B cell (primary cell): ENCODE measurements at regions not wholly inside any gene's neighbourhood (a gene's known extent, or its start where the extent isn't known, plus 50 kb on each side); places are given as distances from the start of the nearest gene placed in this dataset.

Source experiments
- ATAC-seq: fragments of 200-7000 bp; cut with Tn5 transposase; one replicate; pipeline ENCODE4 v1.10.0; 2021; ENCODE audit warnings: low read depth, mild to moderate bottlenecking, moderate number of reproducible peaks, moderate library complexity
- CTCF ChIA-PET: fragments of 350-600 bp; sonication (Branson Sonifier 250); formaldehyde crosslinking; loops from one replicate; lab custom pipeline; 2021; ENCODE audit warnings: antibody characterized with exemption, inconsistent platforms; lab: Charles Lee
- POLR2A ChIA-PET: fragments of 350-600 bp; sonication (Branson Sonifier 250); formaldehyde crosslinking; loops from one replicate; lab custom pipeline; 2021; ENCODE audit warnings: antibody characterized with exemption; lab: Charles Lee
- DNase-seq: peaks from one replicate; pipeline ENCODE4 v3.0.0; 2013
- H2AFZ ChIP-seq: 2 replicates; pipeline ENCODE4 v1.6.1; 2012; ENCODE audit warnings: mild to moderate bottlenecking, low read depth, low read length; ENCODE audit not compliant: insufficient read depth, poor library complexity, severe bottlenecking
- H3K27ac ChIP-seq, 2 donors: 1 replicate in 1 of 2; 2 replicates in 1 of 2; pipeline ENCODE4 v1.5.1; 2012 to 2013; ENCODE audit warnings: low read length in 2 of 2, mild to moderate bottlenecking in 2 of 2, moderate library complexity in 1 of 2
- H3K27me3 ChIP-seq, 4 experiments: fragments of 200-600 bp in 1 of 4; sonication (generic) in 1 of 4; replicated peaks in 1 of 4; 1 replicate in 2 of 4; 2 replicates in 2 of 4; pipeline versions ENCODE4 v1.6.1 to v1.7.0; 2013 to 2016; ENCODE audit warnings: low read length in 3 of 4, mild to moderate bottlenecking in 2 of 4, mixed read lengths in 1 of 4, moderate library complexity in 1 of 4; ENCODE audit not compliant: insufficient read depth in 4 of 4, control insufficient read depth in 3 of 4; ENCODE audit errors: control extremely low read depth in 1 of 4
- H3K36me3 ChIP-seq, 2 experiments: replicated peaks in 1 of 2; 1 replicate in 1 of 2; 2 replicates in 1 of 2; pipeline versions ENCODE4 v1.6.1 to v1.7.1; 2013; ENCODE audit warnings: low read length in 1 of 2; ENCODE audit not compliant: insufficient read depth in 2 of 2, control insufficient read depth in 1 of 2; ENCODE audit errors: control extremely low read depth in 1 of 2, extremely low read depth in 1 of 2
- H3K4me1 ChIP-seq, 2 donors: fragments of 200-600 bp in 1 of 2; sonication (generic) in 1 of 2; 1 replicate in 1 of 2; 2 replicates in 1 of 2; pipeline versions ENCODE4 v1.5.1 to v1.6.1; 2013 to 2017; ENCODE audit warnings: low read length in 2 of 2; ENCODE audit not compliant: control insufficient read depth in 2 of 2, insufficient read depth in 2 of 2
- H3K4me2 ChIP-seq: replicated peaks from 2 replicates; pipeline ENCODE3; 2012; ENCODE audit warnings: mild to moderate bottlenecking, low read depth, low read length; ENCODE audit not compliant: poor library complexity, severe bottlenecking
- H3K4me3 ChIP-seq, 5 experiments: fragments of 200-600 bp in 1 of 5; sonication (generic) in 1 of 5; 1 replicate in 3 of 5; 2 replicates in 2 of 5; pipeline versions ENCODE4 v1.5.1 to v1.7.0; 2011 to 2016; ENCODE audit warnings: low read length in 4 of 5, mild to moderate bottlenecking in 4 of 5, low read depth in 2 of 5, control low read depth in 1 of 5, moderate library complexity in 1 of 5; ENCODE audit not compliant: insufficient read depth in 1 of 5; ENCODE audit errors: control extremely low read depth in 1 of 5, extremely low read depth in 1 of 5
- H3K79me2 ChIP-seq: fragments of 200-600 bp; sonication (generic); one replicate; pipeline ENCODE4 v1.6.0; 2016; ENCODE audit warnings: low read length; ENCODE audit not compliant: control insufficient read depth, insufficient read depth
- H3K9ac ChIP-seq: fragments of 200-600 bp; sonication (generic); 2 replicates; pipeline ENCODE4 v1.6.1; 2017; ENCODE audit warnings: mild to moderate bottlenecking, low read length, moderate library complexity
- H3K9me3 ChIP-seq, 3 donors: one replicate each; pipeline versions ENCODE4 v1.6.1 to v1.7.1; 2013; ENCODE audit warnings: low read length in 2 of 3; ENCODE audit not compliant: control insufficient read depth in 2 of 3, insufficient read depth in 1 of 3; ENCODE audit errors: control extremely low read depth in 1 of 3
- H4K20me1 ChIP-seq: 2 replicates; pipeline ENCODE4 v1.6.0; 2012; ENCODE audit warnings: mild to moderate bottlenecking, low read length; ENCODE audit not compliant: insufficient read depth, control insufficient read depth, poor library complexity, severe bottlenecking
- H3K27ac Mint-ChIP-seq: one replicate; pipeline ENCODE4 v1.8.0; 2021; ENCODE audit warnings: mixed read lengths
- H3K27me3 Mint-ChIP-seq: one replicate; pipeline ENCODE4 v1.8.0; 2021; ENCODE audit warnings: mixed read lengths
- H3K4me1 Mint-ChIP-seq: one replicate; pipeline ENCODE4 v1.8.0; 2021; ENCODE audit warnings: mixed read lengths
- H3K4me3 Mint-ChIP-seq: one replicate; pipeline ENCODE4 v1.8.0; 2021; ENCODE audit warnings: mixed read lengths
- H3K9me3 Mint-ChIP-seq: one replicate; pipeline ENCODE4 v1.8.0; 2022; ENCODE audit warnings: mixed read lengths; ENCODE audit not compliant: insufficient read depth
- CTCF ChIP-seq: fragments of 200-600 bp; IDR thresholded peaks from one replicate; pipeline ENCODE4 v1.8.0; 2022; ENCODE audit warnings: antibody characterized with exemption, mild to moderate bottlenecking
- EZH2 ChIP-seq: IDR thresholded peaks from 2 replicates; pipeline ENCODE4 v1.6.1; 2012; ENCODE audit warnings: borderline replicate concordance, low read depth, mild to moderate bottlenecking, moderate library complexity, low read length; ENCODE audit not compliant: insufficient read depth, poor library complexity, severe bottlenecking
- WGBS: methylation state at CpG from one replicate; pipeline ENCODE4 v1.1.5; 2013; ENCODE audit warnings: missing lambda C conversion rate; ENCODE audit not compliant: insufficient coverage; 5-methylcytosine and 5-hydroxymethylcytosine counted together
- intact Hi-C: fragments of 100-400 bp; cut with micrococcal nuclease; formaldehyde crosslinking; loops from one replicate; pipeline ENCODE4 v1.10.0; 2022

- no peaks in the 10 kb centered on the region for H3K36me3 ChIP-seq
- CTCF ChIA-PET, result no interaction called here
Measured at GRCh38 chr1:185479796-185480195, 162.8 kb upstream of the IVNS1ABP start.

GRCh38 chr1:185478877-185479276 lies 161.8 kb upstream of the IVNS1ABP start:
- Mint-ChIP-seq H3K4me3 (no peak overlapping the region), H3K27me3 (peaks cover 4% of the 10 kb centered on the region), H3K27ac (no peak overlapping the region), H3K4me1 (no peaks in the 10 kb centered on the region), H3K9me3 (no peaks in the 10 kb centered on the region)
- Histone ChIP-seq H3K9me3 (no peaks in the 10 kb centered on the region), H2AFZ (no peak overlapping the region), H3K4me2 (no peak overlapping the region), H3K4me1 (no peaks in the 10 kb centered on the region), H3K9ac (no peak overlapping the region), H3K27me3 (no peaks in the 10 kb centered on the region), H3K79me2 (no peaks in the 10 kb centered on the region), H3K36me3 (no peaks in the 10 kb centered on the region), H3K27ac (no peak overlapping the region), H4K20me1 (no peaks in the 10 kb centered on the region), H3K4me3 (no peak overlapping the region)
- POLR2A ChIA-PET, result no interaction called here
- WGBS, result 100% methylated on average over 2 of the region's 3 CpGs
- intact Hi-C loops, result no loop called here
- CTCF ChIA-PET, result no interaction called here
- ATAC-seq (no peak), DNase-seq (no peak)
- no peak for TF ChIP-seq CTCF
- TF ChIP-seq EZH2, result no peak

More at GRCh38 chr1:185479796-185480195, 162.8 kb upstream of the IVNS1ABP start:
- intact Hi-C loops, result no loop called here
- H3K9me3 ChIP-seq, result no peaks in the 10 kb centered on the region
- DNase-seq, result no peak
- H4K20me1 ChIP-seq, result no peaks in the 10 kb centered on the region
- Mint-ChIP-seq H3K27me3 (peaks cover 4% of the 10 kb centered on the region), H3K9me3 (no peaks in the 10 kb centered on the region), H3K4me1 (no peaks in the 10 kb centered on the region), H3K4me3 (no peak overlapping the region), H3K27ac (no peak overlapping the region)
- no peak overlapping the region for H3K4me3 ChIP-seq
- TF ChIP-seq CTCF (no peak), EZH2 (no peak)
- H3K9ac ChIP-seq, result no peak overlapping the region
- H2AFZ ChIP-seq, result no peak overlapping the region
- no peaks in the 10 kb centered on the region for H3K79me2 ChIP-seq
- POLR2A ChIA-PET, result no interaction called here
- H3K27me3 ChIP-seq, result no peaks in the 10 kb centered on the region
- WGBS, result 97% methylated on average over 3 of the region's 5 CpGs
- H3K27ac ChIP-seq, result no peak overlapping the region
- no peak for ATAC-seq
- H3K4me1 ChIP-seq, result no peaks in the 10 kb centered on the region
- H3K4me2 ChIP-seq, result no peak overlapping the region
